ENCODE measurements at regions not wholly inside any gene's neighbourhood (a gene's known extent, or its start where the extent isn't known, plus 50 kb on each side); places are given as distances from the start of the nearest gene placed in this dataset.

GRCh38 chr1:232204269-232204668, 425.7 kb downstream of the SIPA1L2 start:
- no peak for TF ChIP-seq TAF1 (IDR thresholded peaks at IDR 0.05; ENCODE audit: low read depth, low read length)
- no peak for TF ChIP-seq POLR2A (IDR thresholded peaks at IDR 0.05; ENCODE audit: low read depth, low read length)
